Daoy (cell line): ENCODE measurements at regions not wholly inside any gene's neighbourhood (a gene's known extent, or its start where the extent isn't known, plus 50 kb on each side); places are given as distances from the start of the nearest gene placed in this dataset.
"Not testable (repeated sequence)": the region's sequence is repeated elsewhere in the genome, so short reads cannot be mapped to it uniquely, and the experiment has no call there.

Experiments used
- DNase-seq: peaks from one replicate; pipeline ENCODE4 v3.0.0-alpha.2; 2015; ENCODE audit warnings: low read depth

DNA sequence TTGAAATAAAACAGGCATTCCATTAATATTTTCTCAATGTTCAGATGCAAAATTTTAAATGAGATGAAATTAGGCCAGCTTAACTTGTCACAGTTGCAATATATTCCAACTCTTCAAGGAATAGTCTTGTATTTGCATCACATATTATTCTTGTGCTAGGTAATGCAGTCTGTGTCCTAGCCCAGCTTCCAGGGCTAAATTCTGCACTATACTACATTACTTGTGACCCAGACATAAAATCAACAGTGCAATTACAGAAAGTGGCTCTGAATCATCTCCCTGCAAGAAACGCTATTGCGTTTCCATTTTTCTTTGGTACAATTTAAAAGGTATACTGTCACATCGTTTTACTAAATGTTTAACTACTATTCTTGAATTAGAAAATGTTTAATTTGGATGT lies 399.2 kb downstream of the TENT5A start:
- no peak for DNase-seq

DNA sequence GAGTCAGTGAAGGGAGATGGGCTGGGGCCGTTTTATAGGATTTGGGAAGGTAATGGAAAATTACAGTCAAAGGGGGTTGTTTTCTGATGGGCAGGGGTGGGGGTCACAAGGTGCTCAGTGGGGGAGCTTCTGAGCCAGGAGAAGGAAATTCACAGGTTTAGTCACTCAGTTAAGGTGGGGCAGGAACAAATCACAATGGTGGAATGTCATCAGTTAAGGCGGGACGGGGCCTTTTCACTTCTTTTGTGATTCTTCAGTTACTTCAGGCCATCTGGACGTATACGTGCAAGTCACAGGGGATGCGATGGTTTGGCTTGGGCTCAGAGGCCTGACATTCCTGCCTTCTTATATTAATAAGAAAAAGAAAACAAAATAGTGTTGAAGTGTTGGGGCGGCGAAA lies 408.5 kb downstream of the TENT5A start:
- DNase-seq = not testable (repeated sequence)

DNA sequence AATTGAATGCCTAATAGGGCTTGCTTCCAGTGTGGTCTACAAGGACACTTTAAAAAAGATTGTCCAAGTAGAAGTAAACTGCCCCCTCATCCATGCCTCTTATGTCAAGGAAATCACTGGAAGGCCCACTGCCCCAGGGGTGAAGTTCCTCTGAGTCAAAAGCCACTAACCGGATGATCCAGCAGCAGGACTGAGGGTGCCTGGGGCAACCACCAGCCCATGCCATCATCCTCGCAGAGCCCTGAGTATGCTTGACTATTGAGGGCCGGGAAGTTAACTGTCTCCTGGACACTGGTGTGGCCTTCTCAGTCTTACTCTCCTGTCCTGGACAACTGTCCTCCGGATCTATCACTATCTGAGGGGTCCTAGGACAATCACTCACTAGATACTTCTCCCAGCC lies 411.5 kb downstream of the TENT5A start:
- DNase-seq = no peak

DNA sequence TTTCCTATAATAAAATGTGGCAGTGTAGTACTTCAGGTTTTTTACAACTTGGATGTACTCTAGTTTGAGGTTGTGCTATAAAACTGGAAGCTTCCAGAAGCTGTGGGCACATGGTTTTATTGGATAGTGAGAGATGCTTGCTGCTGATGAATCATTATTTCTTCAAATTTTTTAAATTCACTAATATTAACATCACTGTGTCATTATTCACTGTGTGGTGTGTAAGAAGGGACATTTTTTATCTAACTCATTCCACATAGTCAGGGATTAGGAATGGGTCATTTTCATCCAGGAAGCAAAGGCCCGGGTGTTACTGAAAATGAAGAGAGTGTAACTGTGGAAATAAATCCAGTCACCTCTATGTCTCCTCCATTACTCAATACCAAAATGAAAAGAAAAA lies 421.0 kb downstream of the TENT5A start:
- DNase-seq = no peak

DNA sequence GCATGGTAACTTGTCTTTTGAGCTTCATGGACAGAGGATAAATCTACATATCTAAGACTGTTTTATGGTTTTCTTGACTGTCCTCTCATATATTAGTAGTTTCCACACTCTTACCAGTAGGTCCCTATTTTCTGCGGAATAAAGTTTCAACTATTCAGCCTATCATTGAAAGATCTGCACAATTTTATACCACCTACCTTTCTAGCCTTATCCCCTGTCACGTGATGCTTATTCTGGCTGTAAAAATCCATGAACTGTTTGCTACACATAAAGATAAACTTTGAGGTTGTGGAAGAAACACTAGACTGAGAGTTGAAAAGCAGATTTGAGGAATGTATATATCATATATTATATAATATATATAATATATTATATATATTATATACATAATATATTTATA lies 423.8 kb downstream of the TENT5A start:
- DNase-seq = no peak

DNA sequence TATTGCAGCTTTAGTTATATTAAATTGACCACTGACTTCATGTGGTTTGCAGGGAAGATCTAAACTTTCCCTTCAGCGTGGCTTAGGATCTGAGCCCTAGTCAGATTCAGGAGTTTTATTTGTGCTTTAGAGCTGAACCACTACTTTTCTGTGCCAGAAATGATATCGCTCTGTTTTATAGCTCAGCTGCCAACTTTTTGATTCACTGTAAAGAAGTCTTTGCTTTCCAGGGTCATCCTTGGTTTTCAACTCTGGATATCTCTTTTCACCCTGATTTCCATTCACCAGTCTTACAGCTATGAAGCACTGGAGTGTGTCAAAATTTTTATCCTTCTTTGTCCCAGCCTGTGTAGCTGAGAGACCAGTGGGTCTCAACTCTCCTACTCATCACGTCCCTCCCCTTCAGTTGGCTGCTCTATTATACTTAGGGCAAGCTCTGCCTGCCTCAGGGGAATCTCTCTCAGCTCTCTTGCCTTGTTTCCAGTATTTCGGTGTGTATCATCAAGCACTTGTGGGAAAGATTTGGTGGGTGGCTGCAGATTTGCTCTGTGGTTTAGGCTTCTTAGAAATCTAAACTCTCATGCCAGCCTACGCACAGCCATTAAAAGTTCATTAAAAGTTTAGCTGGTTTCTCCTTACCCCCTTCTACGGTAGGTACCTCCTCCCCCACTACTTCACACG lies 425.5 kb downstream of the TENT5A start:
- peak; percentile 52 for DNase-seq

DNA sequence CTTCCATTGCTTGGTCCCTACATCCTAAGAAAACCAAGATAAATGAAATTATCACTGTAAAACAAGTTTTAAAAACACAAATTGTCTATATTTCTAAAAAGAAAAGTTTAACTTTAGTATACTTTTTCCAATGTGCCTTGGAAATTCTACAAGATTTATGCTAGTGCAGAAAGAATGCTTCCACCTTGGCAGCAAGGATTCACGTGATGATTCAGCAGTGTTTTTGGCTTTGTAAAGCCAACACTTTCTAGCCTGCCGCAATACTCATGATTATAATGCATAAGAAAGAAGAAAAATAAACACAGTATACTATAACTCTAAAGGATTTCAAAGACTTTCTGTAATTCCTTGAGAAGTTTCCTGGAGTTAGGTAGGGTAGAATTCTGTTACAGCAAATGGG lies 442.7 kb downstream of the TENT5A start:
- no peak for DNase-seq

DNA sequence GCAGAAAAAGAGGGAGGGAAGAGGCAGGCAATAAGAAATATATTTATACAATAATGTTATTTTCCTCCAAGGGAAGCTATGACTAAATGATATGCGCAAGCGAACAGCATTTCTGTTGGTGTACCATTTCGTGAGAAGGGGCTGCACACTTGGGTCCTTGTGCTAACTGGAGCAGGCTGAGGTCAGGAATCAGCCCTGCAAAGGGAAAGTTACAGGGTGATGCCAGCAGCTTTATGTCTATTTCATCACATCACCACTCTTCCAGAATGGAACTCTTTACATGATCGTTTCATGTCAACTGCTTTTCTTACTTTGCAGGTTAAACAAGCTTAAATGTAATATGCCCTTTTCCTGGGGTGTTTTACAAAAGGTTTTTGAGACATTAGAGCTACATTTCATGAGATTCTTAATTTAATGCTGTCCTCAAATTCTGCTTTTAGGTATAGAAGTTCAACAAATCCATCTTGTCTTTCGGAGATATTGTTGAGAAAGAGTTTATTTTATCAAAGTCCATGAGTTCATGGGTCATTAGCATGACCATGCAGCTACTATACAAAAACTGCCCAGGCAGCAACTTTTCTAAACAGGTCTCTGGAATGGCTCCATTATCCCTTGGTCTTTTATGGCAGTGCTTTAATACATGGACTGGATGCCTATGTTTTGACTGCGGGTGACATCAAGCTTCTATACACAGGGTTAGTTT lies 443.8 kb downstream of the TENT5A start:
- DNase-seq = no peak

DNA sequence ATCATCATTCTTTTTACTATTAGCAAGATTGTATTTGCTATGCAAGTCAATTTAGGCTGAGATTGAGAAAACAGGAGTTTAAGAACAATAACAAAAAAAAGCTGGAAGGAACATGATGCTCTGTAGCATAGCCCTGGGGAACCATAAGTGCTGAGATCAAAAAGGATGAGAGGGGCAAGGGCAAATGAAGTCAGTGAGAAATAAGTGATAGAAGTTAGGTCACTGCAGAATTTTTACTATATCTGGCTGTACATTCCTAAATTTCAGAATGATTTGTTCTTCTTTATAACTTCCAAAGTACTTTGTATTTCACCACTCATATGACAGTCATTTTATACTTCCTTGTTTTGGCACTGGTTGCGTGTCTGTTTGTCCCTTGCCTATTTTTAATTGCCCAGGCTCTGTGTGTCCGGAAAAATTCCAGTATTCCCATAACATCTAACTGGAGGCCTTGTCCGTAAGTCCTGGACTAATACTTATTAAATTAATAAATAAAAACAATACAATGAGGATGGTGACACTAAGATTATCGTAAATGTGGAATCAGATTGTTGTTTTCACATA lies 444.7 kb downstream of the TENT5A start:
- no peak for DNase-seq

DNA sequence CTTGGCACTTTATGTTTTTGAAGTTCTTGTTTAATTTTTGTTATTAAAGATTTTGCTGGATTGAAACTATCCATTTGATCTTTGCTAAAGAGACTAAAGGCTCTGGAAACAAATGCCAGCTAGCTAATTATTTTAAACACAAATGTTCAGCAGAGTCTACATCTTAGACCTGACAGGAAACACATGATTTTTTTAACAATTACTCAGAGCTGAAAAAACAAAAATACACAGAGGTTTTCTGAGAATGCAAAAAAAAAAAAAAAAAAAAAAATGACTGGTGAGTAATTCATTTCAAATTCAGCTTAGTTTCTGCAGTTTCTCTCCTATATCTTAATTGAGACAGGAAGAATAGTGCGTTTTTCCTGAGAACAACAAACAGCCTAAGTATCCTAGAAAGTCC lies 448.0 kb downstream of the TENT5A start:
- DNase-seq = no peak

DNA sequence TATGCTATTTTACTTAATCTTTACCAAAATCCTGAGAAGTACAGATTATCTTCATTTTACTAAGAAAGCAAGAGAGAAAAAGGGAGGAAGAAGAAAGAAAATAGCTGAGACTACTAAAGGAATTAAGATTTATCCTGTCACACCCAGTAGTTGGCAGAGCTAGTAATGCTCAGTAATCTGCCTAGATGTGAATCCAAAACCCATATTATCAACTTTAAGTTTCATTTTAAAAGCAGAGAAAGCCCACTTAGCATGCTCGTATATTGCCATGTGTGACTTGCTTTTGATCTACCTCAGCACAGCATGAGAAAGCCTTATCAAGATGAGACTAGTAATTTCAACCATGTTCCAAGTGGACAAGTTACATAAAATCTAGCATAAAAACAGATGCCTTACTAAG lies 451.5 kb downstream of the TENT5A start:
- DNase-seq = no peak

DNA sequence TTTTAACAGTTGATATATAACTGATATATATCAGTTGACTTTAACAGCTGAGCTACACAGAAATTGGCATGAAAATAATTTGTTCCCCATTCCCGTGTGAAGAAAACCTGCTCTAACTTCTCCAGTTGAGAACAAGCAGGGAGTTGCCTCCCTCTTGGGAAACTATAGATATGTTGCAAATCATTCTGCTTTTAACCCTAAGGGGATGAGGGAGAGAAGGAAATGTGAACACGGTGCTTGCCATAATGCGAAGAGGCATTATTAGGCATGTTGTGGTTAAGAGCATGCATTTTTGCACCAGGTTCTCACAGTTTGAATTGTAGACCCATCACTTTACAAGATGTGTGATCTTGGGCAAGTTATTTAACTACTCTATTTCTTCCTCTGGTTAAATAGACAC lies 453.7 kb downstream of the TENT5A start:
- DNase-seq = no peak

DNA sequence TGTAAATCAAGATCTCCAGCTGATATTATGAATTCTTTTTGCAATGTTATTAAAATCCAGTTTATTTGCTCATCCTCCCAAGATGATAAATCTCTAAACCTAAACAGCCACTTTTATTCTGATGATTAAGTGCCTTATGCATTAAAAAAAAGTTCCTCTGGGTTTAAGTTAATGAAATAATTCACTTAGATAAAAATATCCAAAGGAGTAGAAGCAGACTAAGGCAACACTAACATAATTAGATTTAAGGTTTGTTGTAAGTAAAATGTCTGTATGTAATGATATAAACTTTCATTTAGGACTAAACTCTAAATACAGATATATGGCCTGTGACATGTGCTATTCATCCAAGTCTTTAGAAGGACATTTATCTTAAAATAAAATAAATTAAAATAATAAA lies 457.2 kb downstream of the TENT5A start:
- DNase-seq = no peak

DNA sequence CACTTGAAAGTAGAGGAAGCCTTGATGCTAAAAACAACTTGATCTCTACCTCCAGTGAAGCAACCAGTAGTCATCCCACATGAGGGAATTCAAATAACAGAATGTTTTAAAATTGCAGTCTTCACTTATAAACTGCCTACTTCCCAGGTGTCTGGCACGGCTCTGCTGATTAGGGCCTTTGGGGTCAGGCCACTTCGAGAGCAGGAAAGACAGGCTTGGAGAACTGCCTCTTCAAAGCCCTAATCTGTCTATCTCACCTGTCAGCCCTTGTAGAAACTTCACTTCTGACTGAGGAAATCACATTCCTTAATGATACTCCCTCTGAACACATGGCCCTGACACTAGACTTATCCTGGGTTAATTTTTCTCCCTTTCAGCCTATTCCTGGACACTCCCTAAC lies 458.6 kb downstream of the TENT5A start:
- no peak for DNase-seq

DNA sequence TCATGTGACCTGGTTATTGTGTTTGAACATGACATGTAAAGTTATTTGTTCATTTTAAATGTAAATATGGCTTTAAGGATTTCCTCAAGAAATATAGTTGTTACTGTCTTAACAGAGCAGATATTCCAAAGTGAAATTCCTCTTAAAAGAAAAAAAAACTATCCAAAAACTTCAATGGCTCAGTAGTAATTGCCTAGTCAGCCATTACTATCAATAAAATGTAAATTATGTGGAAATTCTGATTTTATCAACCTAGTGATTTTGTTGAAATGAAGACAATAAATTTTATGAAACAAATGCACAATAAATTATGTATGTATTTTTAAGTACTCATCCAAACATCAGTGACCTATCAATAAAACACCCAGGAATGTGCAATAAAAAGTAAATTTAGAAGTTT lies 463.3 kb downstream of the TENT5A start:
- no peak for DNase-seq

DNA sequence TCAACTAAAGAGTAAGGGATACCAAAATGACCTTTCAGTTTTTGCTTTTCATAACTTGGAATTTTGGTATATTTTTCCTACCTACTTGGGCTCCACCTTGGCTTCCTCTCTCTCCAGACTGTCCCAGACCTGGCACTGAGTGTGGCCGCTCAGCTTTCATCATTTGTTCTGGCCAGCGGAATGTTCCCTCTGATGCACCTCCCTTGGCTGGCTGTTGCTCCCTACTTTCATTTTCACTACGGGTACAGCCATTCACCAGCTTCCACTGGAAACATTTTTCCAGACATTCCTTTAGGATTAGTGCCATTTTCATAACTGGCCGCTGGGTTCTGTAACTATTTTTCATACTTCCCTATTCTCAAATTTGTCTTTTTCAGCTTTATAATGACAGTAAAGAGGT lies 487.4 kb downstream of the TENT5A start:
- peak; percentile 85 for DNase-seq

DNA sequence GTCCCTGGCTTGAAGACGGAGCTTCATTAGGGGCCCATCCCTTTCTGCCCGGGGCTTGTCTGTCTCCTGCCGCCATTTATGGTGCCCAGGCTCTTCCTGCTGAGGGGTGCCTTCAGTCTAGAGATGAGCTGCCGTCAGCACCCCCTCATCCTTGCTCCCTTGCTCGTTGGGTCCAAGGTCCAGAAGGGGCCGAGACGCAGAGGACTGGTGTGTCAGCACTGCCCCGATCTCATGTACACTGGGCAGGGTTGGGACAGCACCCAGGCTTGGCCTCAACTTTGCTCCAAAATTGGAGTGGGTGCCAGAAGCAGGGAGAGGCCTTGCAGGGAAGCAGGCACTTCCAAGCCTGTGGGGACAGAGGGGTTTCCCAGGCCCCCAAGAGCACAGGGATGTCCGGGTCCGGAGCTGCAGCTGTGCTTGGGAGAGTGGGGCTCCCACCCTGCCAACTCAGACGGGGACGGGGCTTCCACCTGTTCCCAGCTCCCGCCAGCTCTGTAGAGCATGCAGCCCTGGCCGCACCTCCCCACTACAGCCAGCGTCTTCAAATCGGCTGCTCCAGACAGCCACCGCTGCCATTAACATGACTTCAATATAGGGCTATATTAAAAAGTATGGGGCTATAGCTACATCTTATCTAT lies 488.8 kb downstream of the TENT5A start:
- no peak for DNase-seq

DNA sequence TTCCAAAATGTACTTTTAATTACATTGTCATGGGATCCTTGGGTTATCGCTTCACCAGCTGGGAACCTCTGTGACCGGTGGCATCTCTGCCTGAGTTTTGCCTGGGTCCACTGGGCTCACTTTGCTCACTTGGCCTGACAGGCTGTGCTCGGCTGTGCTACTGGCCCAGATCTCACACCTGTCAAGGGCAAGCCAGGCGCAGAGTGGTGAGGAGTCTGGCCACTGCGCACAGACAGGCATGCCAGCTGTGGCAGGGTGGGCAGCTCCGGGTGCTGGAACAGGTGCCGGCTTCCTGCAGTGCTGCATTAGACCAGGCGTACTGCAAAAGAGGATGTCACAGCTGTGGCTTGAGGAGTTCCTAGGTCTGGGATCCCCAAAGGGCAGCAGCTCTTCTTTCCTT lies 489.8 kb downstream of the TENT5A start:
- peak; percentile 2 for DNase-seq

DNA sequence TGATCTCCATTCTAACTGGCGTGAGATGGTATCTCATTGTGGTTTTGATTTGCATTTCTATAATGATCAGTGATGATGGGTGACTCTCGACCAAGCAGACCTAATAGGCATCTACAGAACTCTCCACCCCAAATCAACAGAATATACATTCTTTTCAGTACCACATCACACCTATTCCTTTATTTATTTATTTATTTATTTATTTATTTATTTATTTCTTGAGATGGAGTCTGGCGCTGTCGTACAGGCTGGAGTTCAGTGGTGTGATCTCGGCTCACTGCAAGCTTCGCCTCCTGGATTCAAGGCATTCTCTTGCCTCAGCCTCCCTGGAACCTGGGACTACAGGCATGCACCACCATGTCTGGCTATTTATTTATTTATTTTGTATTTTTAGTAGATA lies 496.3 kb downstream of the TENT5A start:
- DNase-seq = not testable (repeated sequence)

DNA sequence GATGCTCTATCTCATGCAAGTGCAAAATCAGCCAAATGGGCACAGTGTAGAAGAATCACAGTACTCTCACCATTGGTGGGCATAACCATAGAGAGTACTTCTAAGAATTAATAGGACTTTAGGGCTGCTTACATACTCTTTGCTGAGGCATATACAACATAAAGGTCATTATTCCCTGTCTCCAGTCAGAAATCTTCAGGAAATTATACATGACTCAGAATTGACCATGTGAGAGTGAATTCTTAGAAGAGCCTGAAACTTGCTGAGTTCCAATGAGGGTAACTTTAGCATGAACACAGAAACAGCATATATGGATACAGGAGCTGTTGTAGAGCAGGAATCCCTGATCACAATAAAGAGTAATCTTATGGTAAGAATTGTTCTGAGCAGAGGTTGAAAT lies 498.7 kb downstream of the TENT5A start:
- DNase-seq = no peak

DNA sequence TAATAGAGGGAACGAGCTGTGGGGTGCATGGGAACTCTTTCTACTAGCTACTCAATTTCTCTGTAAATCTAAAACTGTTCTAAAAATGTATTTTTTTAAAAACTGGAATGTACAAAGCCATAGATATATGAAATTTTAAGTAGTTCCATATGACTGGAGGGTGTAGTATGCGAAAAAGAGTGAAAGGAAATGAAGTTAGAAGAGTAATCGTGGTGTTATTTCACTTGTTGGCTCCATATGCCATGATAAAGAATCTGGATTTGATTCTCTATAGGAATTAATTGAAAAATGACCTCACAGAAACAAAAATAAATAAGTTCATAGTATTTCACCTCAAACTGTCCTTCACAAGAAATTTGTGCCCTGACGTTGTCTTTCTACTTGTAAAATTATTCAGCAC lies 500.2 kb downstream of the TENT5A start:
- no peak for DNase-seq

DNA sequence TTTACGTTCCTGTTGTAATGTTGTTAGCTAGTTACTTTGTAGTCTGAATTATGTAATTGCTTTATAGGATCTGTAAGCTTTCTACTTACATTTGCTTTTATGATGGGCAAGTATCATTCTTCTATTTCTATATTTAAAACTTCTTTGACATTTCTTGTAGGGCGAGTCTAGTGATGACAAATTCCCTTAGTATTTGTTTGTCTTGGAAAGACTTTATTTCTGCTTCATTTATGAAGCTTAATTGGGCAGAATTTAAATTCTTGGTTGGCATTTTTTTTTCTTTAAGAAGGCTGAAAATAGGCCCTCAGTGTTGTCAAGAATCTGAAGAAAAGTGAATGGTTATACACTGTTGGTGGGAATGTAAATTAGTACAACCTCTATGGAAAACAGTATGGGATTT lies 506.3 kb downstream of the TENT5A start:
- no peak for DNase-seq

DNA sequence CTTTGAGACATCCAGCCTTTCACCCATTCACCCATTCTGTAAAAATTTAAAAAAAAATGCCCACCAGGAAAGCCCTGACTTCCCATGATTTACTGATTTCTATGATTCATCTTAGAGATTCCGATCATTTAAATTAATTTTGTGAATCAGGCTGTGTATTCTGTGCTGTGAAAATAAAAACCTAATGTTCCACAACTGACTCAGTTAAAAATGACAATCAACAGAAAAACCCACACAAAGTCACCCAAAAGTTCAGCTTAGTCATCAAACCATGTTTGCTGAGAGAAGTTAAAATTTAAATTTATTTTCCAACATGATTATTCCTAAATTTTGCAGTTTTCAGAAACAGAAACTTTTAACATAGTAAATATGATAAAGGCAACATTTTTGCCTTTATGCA lies 509.9 kb downstream of the TENT5A start:
- no peak for DNase-seq
